RWPE1 (cell line): ENCODE measurements at regions not wholly inside any gene's neighbourhood (a gene's known extent, or its start where the extent isn't known, plus 50 kb on each side); places are given as distances from the start of the nearest gene placed in this dataset.
"Not testable (repeated sequence)": the region's sequence is repeated elsewhere in the genome, so short reads cannot be mapped to it uniquely, and the experiment has no call there.

Source experiments
- CTCF ChIA-PET: fragments of 350-600 bp; sonication (Branson Sonifier 250); formaldehyde crosslinking; extraction: SDS; loops from one replicate; lab custom pipeline; 2021; lab: Yijun Ruan, JAX
- POLR2A ChIA-PET: fragments of 400-600 bp; formaldehyde crosslinking; extraction: SDS; loops from one replicate; lab custom pipeline; 2020; ENCODE audit warnings: antibody characterized with exemption; ENCODE audit not compliant: low non-redundant PET; lab: Yijun Ruan, JAX
- DNase-seq: peaks from one replicate; pipeline ENCODE4 v3.0.0; 2012; ENCODE audit warnings: low spot score
- H3K27ac ChIP-seq: fragments of 450-650 bp; 2 replicates; pipeline ENCODE4 v1.5.1; 2017
- TF ChIP-seq, protein P1 (sequence below): fragments of 450-650 bp; conservative IDR thresholded peaks from 2 replicates; pipeline ENCODE4 v1.5.1; 2017; ENCODE audit warnings: low read depth, mild to moderate bottlenecking

DNA sequence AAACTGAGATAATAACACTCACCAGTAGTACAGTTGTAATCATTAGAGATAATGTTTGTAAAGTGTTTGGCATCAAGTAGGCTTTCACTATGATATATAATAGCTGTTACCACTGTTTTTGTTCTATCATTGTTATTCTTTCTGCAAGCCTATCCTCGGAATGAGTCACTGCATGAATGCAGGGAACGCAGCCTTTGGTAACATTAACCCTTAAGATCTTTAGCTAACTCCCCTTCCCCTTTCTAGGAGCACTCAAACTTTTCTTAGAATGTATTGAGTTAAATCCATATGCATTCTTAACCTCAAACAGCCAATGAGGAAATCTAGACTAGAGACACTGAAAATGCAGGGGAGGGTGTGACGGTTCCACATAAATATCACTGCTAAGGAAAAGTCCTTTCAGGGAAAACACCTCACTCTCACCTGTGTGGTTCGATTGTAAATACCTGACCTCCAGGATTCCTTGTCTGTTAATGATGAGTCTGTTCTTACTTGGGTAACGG is 467.3 kb downstream of the SETD4 start:
- ChIA-PET POLR2A (no interaction called here), CTCF (interaction anchor here (0.7 kb wide), 1 partner anchor 900 kb away, joined by 3 read pairs; no protein-coding TSS in a partner anchor)
- no peak overlapping the region for H3K27ac ChIP-seq
- DNase-seq = peak; percentile 5
- TF ChIP-seq, protein P1, sequence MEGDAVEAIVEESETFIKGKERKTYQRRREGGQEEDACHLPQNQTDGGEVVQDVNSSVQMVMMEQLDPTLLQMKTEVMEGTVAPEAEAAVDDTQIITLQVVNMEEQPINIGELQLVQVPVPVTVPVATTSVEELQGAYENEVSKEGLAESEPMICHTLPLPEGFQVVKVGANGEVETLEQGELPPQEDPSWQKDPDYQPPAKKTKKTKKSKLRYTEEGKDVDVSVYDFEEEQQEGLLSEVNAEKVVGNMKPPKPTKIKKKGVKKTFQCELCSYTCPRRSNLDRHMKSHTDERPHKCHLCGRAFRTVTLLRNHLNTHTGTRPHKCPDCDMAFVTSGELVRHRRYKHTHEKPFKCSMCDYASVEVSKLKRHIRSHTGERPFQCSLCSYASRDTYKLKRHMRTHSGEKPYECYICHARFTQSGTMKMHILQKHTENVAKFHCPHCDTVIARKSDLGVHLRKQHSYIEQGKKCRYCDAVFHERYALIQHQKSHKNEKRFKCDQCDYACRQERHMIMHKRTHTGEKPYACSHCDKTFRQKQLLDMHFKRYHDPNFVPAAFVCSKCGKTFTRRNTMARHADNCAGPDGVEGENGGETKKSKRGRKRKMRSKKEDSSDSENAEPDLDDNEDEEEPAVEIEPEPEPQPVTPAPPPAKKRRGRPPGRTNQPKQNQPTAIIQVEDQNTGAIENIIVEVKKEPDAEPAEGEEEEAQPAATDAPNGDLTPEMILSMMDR = no peak

DNA sequence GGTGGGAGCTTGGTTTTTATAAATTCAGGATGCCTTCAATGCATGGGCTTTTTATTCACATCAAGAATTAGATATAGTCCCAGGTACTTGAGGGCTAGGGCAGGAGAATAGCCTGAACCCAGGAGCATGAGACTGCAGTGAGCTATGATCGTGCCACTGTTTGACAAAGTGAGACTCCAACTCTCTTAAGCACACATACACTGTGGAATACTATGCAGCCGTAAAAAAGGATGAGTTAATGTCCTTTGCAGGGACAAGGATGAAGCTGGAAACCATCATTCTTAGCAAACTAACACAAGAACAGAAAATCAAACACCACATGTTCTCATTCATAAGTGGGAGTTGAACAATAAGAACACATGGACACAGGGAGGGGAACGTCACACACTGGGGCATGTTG is 470.0 kb downstream of the SETD4 start:
- H3K27ac ChIP-seq, POLR2A ChIA-PET, CTCF ChIA-PET, DNase-seq: not testable (repeated sequence)

DNA sequence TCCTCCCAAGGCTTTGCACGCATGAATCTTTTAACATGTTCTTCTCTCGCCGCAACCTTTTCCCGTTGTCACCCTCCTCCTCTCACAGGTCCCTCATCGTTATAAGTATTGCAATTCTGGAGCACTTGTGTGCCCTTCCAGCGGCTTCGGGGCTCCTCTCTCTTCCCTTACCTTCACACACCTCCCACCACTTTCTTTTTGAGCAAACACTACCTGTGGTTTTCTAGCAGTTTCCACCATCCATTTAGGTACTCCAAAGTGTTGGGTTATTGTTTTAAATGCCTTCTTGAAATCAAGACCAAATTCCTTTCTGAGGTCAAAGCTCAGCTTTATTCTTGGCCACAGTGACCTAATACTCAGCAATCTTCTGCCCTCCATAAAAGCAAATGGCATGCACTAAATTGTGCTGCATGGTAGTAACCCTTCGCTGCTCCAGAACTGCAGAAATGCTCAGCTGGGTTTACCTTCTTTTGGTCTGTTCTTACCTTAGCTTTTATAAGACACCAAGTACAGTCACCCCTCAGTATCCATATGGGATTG is 472.4 kb downstream of the SETD4 start:
- ChIA-PET CTCF (no interaction called here), POLR2A (no interaction called here)
- H3K27ac ChIP-seq = no peak overlapping the region
- DNase-seq = no peak
- TF ChIP-seq, protein P1 = no peak

GRCh38 chr21:35586305-35586704 is 474.0 kb downstream of the SETD4 start:
- CTCF ChIA-PET = no interaction called here
- TF ChIP-seq, protein P1 = no peak
- no peak overlapping the region for H3K27ac ChIP-seq
- POLR2A ChIA-PET = no interaction called here
- DNase-seq = no peak

GRCh38 chr21:35585878-35586277 is 474.4 kb downstream of the SETD4 start:
- CTCF ChIA-PET = no interaction called here
- peak; percentile 4 for DNase-seq
- no peak overlapping the region for H3K27ac ChIP-seq
- POLR2A ChIA-PET = no interaction called here
- TF ChIP-seq, protein P1 = no peak

DNA sequence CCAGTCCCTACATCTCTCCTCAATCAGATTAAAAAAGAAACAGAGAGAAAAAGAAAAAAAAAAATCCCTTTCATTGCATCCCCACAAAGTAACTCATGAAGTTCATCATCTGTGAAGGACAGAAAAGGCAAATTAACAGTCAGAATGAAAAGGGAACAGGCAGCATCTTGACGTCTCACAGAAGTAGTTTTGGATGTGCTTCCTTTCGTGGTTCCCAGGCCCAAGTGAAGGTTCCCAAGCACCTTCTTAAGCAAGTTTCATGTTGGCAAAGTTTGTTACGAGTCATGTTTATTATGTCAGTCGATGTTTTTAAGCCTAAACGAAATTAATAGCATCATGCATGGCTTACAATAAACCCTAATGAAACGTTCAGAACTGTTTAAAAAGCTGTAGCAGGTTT is 475.2 kb downstream of the SETD4 start:
- POLR2A ChIA-PET = no interaction called here
- DNase-seq = no peak
- CTCF ChIA-PET = interaction anchor here (0.6 kb wide), 1 partner anchor 32 kb away, joined by 3 read pairs; no protein-coding TSS in a partner anchor
- no peak overlapping the region for H3K27ac ChIP-seq
- TF ChIP-seq, protein P1 = no peak

- DNase-seq = no peak
- ChIA-PET POLR2A (no interaction called here), CTCF (no interaction called here)
- TF ChIP-seq, protein P1 = no peak
- no peak overlapping the region for H3K27ac ChIP-seq
These were observed 476.6 kb downstream of the SETD4 start for GRCh38 chr21:35583566-35584216.
